ENCODE measurements at regions not wholly inside any gene's neighbourhood (a gene's known extent, or its start where the extent isn't known, plus 50 kb on each side); places are given as distances from the start of the nearest gene placed in this dataset.

- no peak for DNase-seq
- dilution Hi-C loops (cut with HindIII; ENCODE audit: low sequenced_read_pairs, unreplicated experiment): no loop called here
- Histone ChIP-seq H3K36me3 (ENCODE audit: control insufficient read depth, insufficient read depth, low read length) (no peaks in the 10 kb centered on the region), H2BK5ac (ENCODE audit: low read depth, low read length, poor library complexity, severe bottlenecking) (no peak overlapping the region), H4K8ac (ENCODE audit: low read depth in 2 of 2, low read length in 2 of 2) (no peak overlapping the region), H3K18ac (ENCODE audit: low read depth, low read length) (no peak overlapping the region), H2AK9ac (replicated peaks; ENCODE audit: low read depth, low read length, poor library complexity) (no peak overlapping the region), H3K4me1 (ENCODE audit: control insufficient read depth, insufficient read depth, low read length) (no peaks in the 10 kb centered on the region), H3K27ac (ENCODE audit: insufficient read depth, low read length) (no peak overlapping the region), H3K9me1 (ENCODE audit: insufficient read depth, low read length) (no peaks in the 10 kb centered on the region), H4K5ac (ENCODE audit: low read depth, low read length) (no peak overlapping the region), H3K4me2 (ENCODE audit: low read depth, low read length) (no peak overlapping the region), H3K14ac (replicated peaks; ENCODE audit: low read depth, low read length) (no peak overlapping the region), H3K9ac (ENCODE audit: low read depth, low read length) (no peak overlapping the region), H2BK20ac (ENCODE audit: low read depth, low read length) (no peak overlapping the region), H4K91ac (ENCODE audit: insufficient read depth, low read depth, low read length) (no peak overlapping the region), H3K79me1 (ENCODE audit: low read depth in 1 of 2, low read length in 2 of 2) (no peaks in the 10 kb centered on the region), H2AK5ac (ENCODE audit: low read depth, low read length) (no peak overlapping the region), H3K4ac (ENCODE audit: low read depth, low read length) (no peak overlapping the region), H3K27me3 (ENCODE audit: control insufficient read depth, insufficient read depth, low read length) (no peaks in the 10 kb centered on the region), H3K23ac (ENCODE audit: low read depth, low read length) (no peak overlapping the region), H3K56ac (ENCODE audit: extremely low read depth, insufficient read depth, low read length) (no peak overlapping the region), H2BK120ac (ENCODE audit: low read depth, low read length) (no peak overlapping the region), H4K20me1 (ENCODE audit: insufficient read depth, low read length) (no peaks in the 10 kb centered on the region), H3K4me3 (ENCODE audit: insufficient read depth, low read depth, low read length) (no peak overlapping the region), H2AFZ (replicated peaks; ENCODE audit: low read length, poor library complexity) (no peak overlapping the region), H3K9me3 (ENCODE audit: control insufficient read depth, insufficient read depth, low read length) (peaks cover 3% of the 10 kb centered on the region), H2BK15ac (ENCODE audit: low read depth, low read length) (no peak overlapping the region)
- WGBS, 2 experiments (ENCODE audit: extremely low coverage in 2 of 2, insufficient read length in 1 of 2): no CpG with 5 or more reads among the region's 4 CpGs
- intact Hi-C loops (cut with micrococcal nuclease): no loop called here
- ChIA-PET POLR2A (ENCODE audit: unreplicated experiment) (no interaction called here), CTCF (no interaction called here)
- BruUV-seq (replicated peaks): no TSS peak
- TF ChIP-seq CHD1 (IDR thresholded peaks at IDR 0.05; ENCODE audit: low read depth, low read length) (no peak), RAD21 (IDR thresholded peaks at IDR 0.05; ENCODE audit: low read length) (0 out of 2 replicates have a peak, but pooled peaks have one; percentile 8)
- no peak for ATAC-seq (ENCODE audit: low read depth)
- in situ Hi-C loops (cut with MboI; ENCODE audit: low sequenced_read_pairs): no loop called here
Observed at GRCh38 chr6:19472850-19473249, 364.3 kb upstream of the ID4 start.

Data from IMR-90 (cell line).